Naive thymus-derived CD4-positive, alpha-beta T cell (primary cell): ENCODE measurements at regions not wholly inside any gene's neighbourhood (a gene's known extent, or its start where the extent isn't known, plus 50 kb on each side); places are given as distances from the start of the nearest gene placed in this dataset.

Experiments
- ATAC-seq: fragments of 150-1000 bp; cut with Tn5 transposase; 2 replicates; pipeline ENCODE4 v1.10.0; 2021; ENCODE audit warnings: mild to moderate bottlenecking, moderate library complexity
- CTCF ChIA-PET: fragments of 350-600 bp; sonication (Branson Sonifier 250); formaldehyde crosslinking; loops from one replicate; lab custom pipeline; 2021; ENCODE audit warnings: antibody characterized with exemption; lab: Charles Lee
- POLR2A ChIA-PET: fragments of 350-600 bp; sonication (Branson Sonifier 250); formaldehyde crosslinking; loops from one replicate; lab custom pipeline; 2021; ENCODE audit warnings: antibody characterized with exemption, inconsistent platforms; lab: Charles Lee
- DNase-seq, 9 donors: peaks; one replicate each; pipeline versions ENCODE4 v3.0.0 to v3.0.0-alpha.2; 2020 to 2022; ENCODE audit warnings: mixed read lengths in 1 of 9
- H3K27ac ChIP-seq: one replicate; pipeline ENCODE4 v1.7.0; 2013; ENCODE audit warnings: mild to moderate bottlenecking, low read depth, low read length, moderate library complexity
- H3K27me3 ChIP-seq, 2 donors: one replicate each; pipeline ENCODE4 v1.7.0; 2013; ENCODE audit warnings: low read length in 2 of 2, mild to moderate bottlenecking in 2 of 2, moderate library complexity in 2 of 2; ENCODE audit not compliant: control insufficient read depth in 2 of 2, insufficient read depth in 2 of 2
- H3K36me3 ChIP-seq, 3 experiments: 1 replicate in 2 of 3; 2 replicates in 1 of 3; pipeline ENCODE4 v1.7.0; 2013; ENCODE audit warnings: low read length in 3 of 3, mild to moderate bottlenecking in 3 of 3, moderate library complexity in 1 of 3; ENCODE audit not compliant: insufficient read depth in 3 of 3, control insufficient read depth in 2 of 3
- H3K4me1 ChIP-seq, 2 donors: one replicate each; pipeline ENCODE4 v1.7.0; 2013; ENCODE audit warnings: low read length in 2 of 2, mild to moderate bottlenecking in 2 of 2, moderate library complexity in 1 of 2; ENCODE audit not compliant: control insufficient read depth in 2 of 2, insufficient read depth in 2 of 2
- H3K4me3 ChIP-seq: 2 replicates; pipeline ENCODE4 v1.7.0; 2013; ENCODE audit warnings: mild to moderate bottlenecking, low read length
- H3K9me3 ChIP-seq, 3 experiments: 1 replicate in 2 of 3; 2 replicates in 1 of 3; pipeline ENCODE4 v1.7.0; 2013; ENCODE audit warnings: low read length in 3 of 3; ENCODE audit not compliant: control insufficient read depth in 2 of 3
- H3K27ac Mint-ChIP-seq, 9 donors: one replicate each; pipeline ENCODE4 v1.8.0; 2020 to 2022; ENCODE audit warnings: mixed read lengths in 9 of 9, mild to moderate bottlenecking in 8 of 9, moderate library complexity in 5 of 9, inconsistent platforms in 2 of 9
- H3K27me3 Mint-ChIP-seq, 5 donors: one replicate each; pipeline ENCODE4 v1.8.0; 2021 to 2022; ENCODE audit warnings: mixed read lengths in 5 of 5, mild to moderate bottlenecking in 1 of 5
- H3K36me3 Mint-ChIP-seq, 5 donors: one replicate each; pipeline ENCODE4 v1.8.0; 2020 to 2022; ENCODE audit warnings: mixed read lengths in 5 of 5, mild to moderate bottlenecking in 3 of 5, inconsistent platforms in 1 of 5
- H3K4me1 Mint-ChIP-seq, 7 donors: one replicate each; pipeline ENCODE4 v1.8.0; 2020 to 2022; ENCODE audit warnings: mixed read lengths in 7 of 7, mild to moderate bottlenecking in 3 of 7, inconsistent platforms in 1 of 7
- H3K4me3 Mint-ChIP-seq, 10 donors: one replicate each; pipeline ENCODE4 v1.8.0; 2020 to 2022; ENCODE audit warnings: mild to moderate bottlenecking in 10 of 10, mixed read lengths in 10 of 10, moderate library complexity in 6 of 10, inconsistent platforms in 2 of 10
- H3K9me3 Mint-ChIP-seq, 11 donors: one replicate each; pipeline ENCODE4 v1.8.0; 2020 to 2022; ENCODE audit warnings: mixed read lengths in 11 of 11, mild to moderate bottlenecking in 4 of 11, inconsistent platforms in 1 of 11, moderate library complexity in 1 of 11
- intact Hi-C, 2 donors: fragments of 100-400 bp; cut with micrococcal nuclease; formaldehyde crosslinking; loops; one replicate each; pipeline ENCODE4 v1.15.1; 2023

GRCh38 chr2:9754532-9754887, 88.8 kb upstream of the TAF1B start:
- CTCF ChIA-PET: no interaction called here
- H3K4me1 Mint-ChIP-seq: peaks cover 18 to 58% (median 32%) of the 10 kb centered on the region in 7 donors

GRCh38 chr2:9755008-9755407, 88.3 kb upstream of the TAF1B start:
- intact Hi-C loops: loop anchor here in 1 of 2 donors (2.0 kb wide), 1 partner anchor 42 kb away; no protein-coding TSS in a partner anchor
- peaks cover 23 to 62% (median 34%) of the 10 kb centered on the region in 7 donors for H3K4me1 Mint-ChIP-seq
- POLR2A ChIA-PET: no interaction called here
- peak overlapping the region in 1 of 10 donors; percentile 17 for H3K4me3 Mint-ChIP-seq
- CTCF ChIA-PET: no interaction called here
- Histone ChIP-seq H3K4me1 (peaks cover 24 to 31% of the 10 kb centered on the region in 2 donors), H3K27me3 (no peaks in the 10 kb centered on the region), H3K36me3 (no peaks in the 10 kb centered on the region), H3K4me3 (no peak overlapping the region), H3K9me3 (no peaks in the 10 kb centered on the region), H3K27ac (no peak overlapping the region)
- DNase-seq (no peak), ATAC-seq (no peak)
- H3K27me3 Mint-ChIP-seq: peaks cover 16 to 47% (median 20%) of the 10 kb centered on the region in 5 donors
- peaks cover 0 to 2% (median 0%) of the 10 kb centered on the region in 11 donors for H3K9me3 Mint-ChIP-seq
- peak overlapping the region in 2 of 9 donors; percentile 3 to 51 for H3K27ac Mint-ChIP-seq
- peaks cover 0 to 2% (median 0%) of the 10 kb centered on the region in 5 donors for H3K36me3 Mint-ChIP-seq

More at GRCh38 chr2:9754532-9754887, 88.8 kb upstream of the TAF1B start:
- DNase-seq (no peak), ATAC-seq (no peak)
- H3K4me1 ChIP-seq: peaks cover 24 to 28% of the 10 kb centered on the region in 2 donors
- peaks cover 0 to 2% (median 0%) of the 10 kb centered on the region in 5 donors for H3K36me3 Mint-ChIP-seq
- peaks cover 16 to 47% (median 20%) of the 10 kb centered on the region in 5 donors for H3K27me3 Mint-ChIP-seq
- H3K36me3 ChIP-seq: no peaks in the 10 kb centered on the region
- peak overlapping the region; percentile 22 for H3K4me3 ChIP-seq
- H3K9me3 ChIP-seq: no peaks in the 10 kb centered on the region
- H3K9me3 Mint-ChIP-seq: peaks cover 0 to 2% (median 0%) of the 10 kb centered on the region in 11 donors
- H3K27ac ChIP-seq: no peak overlapping the region
- peak overlapping the region in 8 of 10 donors; percentile 21 to 78 (median 48) for H3K4me3 Mint-ChIP-seq
- POLR2A ChIA-PET: interaction anchor here (1.2 kb wide), 1 partner anchor 8 kb away, joined by 3 read pairs; no protein-coding TSS in a partner anchor
- no peaks in the 10 kb centered on the region for H3K27me3 ChIP-seq
- intact Hi-C loops: loop anchor here (2.0 to 5.0 kb wide), 2 partner anchors 42 to 52 kb away; no protein-coding TSS in a partner anchor
- no peak overlapping the region for H3K27ac Mint-ChIP-seq

- Histone ChIP-seq H3K4me1 (peaks cover 27 to 37% of the 10 kb centered on the region in 2 donors), H3K27me3 (no peaks in the 10 kb centered on the region), H3K36me3 (no peaks in the 10 kb centered on the region), H3K27ac (no peak overlapping the region), H3K9me3 (no peaks in the 10 kb centered on the region), H3K4me3 (no peak overlapping the region)
- CTCF ChIA-PET: no interaction called here
- peaks cover 16 to 47% (median 20%) of the 10 kb centered on the region in 5 donors for H3K27me3 Mint-ChIP-seq
- peak overlapping the region in 2 of 9 donors; percentile 3 to 51 for H3K27ac Mint-ChIP-seq
- DNase-seq (no peak), ATAC-seq (no peak)
- POLR2A ChIA-PET: no interaction called here
- H3K4me1 Mint-ChIP-seq: peaks cover 28 to 63% (median 40%) of the 10 kb centered on the region in 7 donors
- H3K4me3 Mint-ChIP-seq: no peak overlapping the region
- peaks cover 0 to 2% (median 0%) of the 10 kb centered on the region in 5 donors for H3K36me3 Mint-ChIP-seq
- intact Hi-C loops: loop anchor here in 1 of 2 donors (2.0 kb wide), 1 partner anchor 43 kb away; no protein-coding TSS in a partner anchor
- peaks cover 0 to 2% (median 0%) of the 10 kb centered on the region in 11 donors for H3K9me3 Mint-ChIP-seq
Observed at GRCh38 chr2:9755638-9756037, 87.6 kb upstream of the TAF1B start.

GRCh38 chr2:9756692-9757250, 86.5 kb upstream of the TAF1B start:
- Mint-ChIP-seq H3K36me3 (peaks cover 0 to 2% (median 0%) of the 10 kb centered on the region in 5 donors), H3K4me3 (peak overlapping the region in 1 of 10 donors; percentile 36), H3K4me1 (peaks cover 31 to 59% (median 46%) of the 10 kb centered on the region in 7 donors), H3K27me3 (peaks cover 16 to 47% (median 20%) of the 10 kb centered on the region in 5 donors), H3K27ac (no peak overlapping the region), H3K9me3 (peaks cover 0 to 2% (median 0%) of the 10 kb centered on the region in 11 donors)
- H3K27me3 ChIP-seq: no peaks in the 10 kb centered on the region
- ChIA-PET CTCF (no interaction called here), POLR2A (no interaction called here)
- intact Hi-C loops: no loop called here
- DNase-seq (no peak), ATAC-seq (no peak)
- no peak overlapping the region for H3K4me3 ChIP-seq
- no peaks in the 10 kb centered on the region for H3K9me3 ChIP-seq
- peaks cover 31 to 39% of the 10 kb centered on the region in 2 donors for H3K4me1 ChIP-seq
- no peaks in the 10 kb centered on the region for H3K36me3 ChIP-seq
- no peak overlapping the region for H3K27ac ChIP-seq

- Histone ChIP-seq H3K36me3 (no peaks in the 10 kb centered on the region), H3K9me3 (no peaks in the 10 kb centered on the region), H3K4me3 (no peak overlapping the region), H3K4me1 (peaks cover 27 to 33% of the 10 kb centered on the region in 2 donors), H3K27ac (no peak overlapping the region), H3K27me3 (no peaks in the 10 kb centered on the region)
- ChIA-PET CTCF (no interaction called here), POLR2A (no interaction called here)
- ATAC-seq: no peak
- peaks cover 25 to 51% (median 43%) of the 10 kb centered on the region in 7 donors for H3K4me1 Mint-ChIP-seq
- H3K9me3 Mint-ChIP-seq: peaks cover 0 to 2% (median 0%) of the 10 kb centered on the region in 11 donors
- DNase-seq: no peak
- no peak overlapping the region for H3K27ac Mint-ChIP-seq
- intact Hi-C loops: no loop called here
- H3K27me3 Mint-ChIP-seq: peaks cover 16 to 47% (median 20%) of the 10 kb centered on the region in 5 donors
- H3K36me3 Mint-ChIP-seq: peaks cover 0 to 2% (median 0%) of the 10 kb centered on the region in 5 donors
- H3K4me3 Mint-ChIP-seq: peak overlapping the region in 9 of 10 donors; percentile 23 to 61 (median 36)
Observed at GRCh38 chr2:9757501-9758264, 85.6 kb upstream of the TAF1B start.

- Mint-ChIP-seq H3K27ac (peak overlapping the region in 1 of 9 donors; percentile 18), H3K9me3 (peaks cover 0 to 2% (median 0%) of the 10 kb centered on the region in 11 donors), H3K27me3 (peaks cover 12 to 45% (median 15%) of the 10 kb centered on the region in 5 donors), H3K4me3 (no peak overlapping the region), H3K4me1 (peaks cover 17 to 47% (median 36%) of the 10 kb centered on the region in 7 donors), H3K36me3 (no peaks in the 10 kb centered on the region)
- intact Hi-C loops: no loop called here
- ATAC-seq: no peak
- ChIA-PET POLR2A (no interaction called here), CTCF (no interaction called here)
- Histone ChIP-seq H3K4me3 (no peak overlapping the region), H3K4me1 (peaks cover 16 to 22% of the 10 kb centered on the region in 2 donors), H3K36me3 (no peaks in the 10 kb centered on the region), H3K27me3 (no peaks in the 10 kb centered on the region), H3K9me3 (no peaks in the 10 kb centered on the region), H3K27ac (no peak overlapping the region)
- no peak for DNase-seq
Observed at GRCh38 chr2:9758741-9759140, 84.5 kb upstream of the TAF1B start.
